GM18951 (cell line): ENCODE measurements at regions not wholly inside any gene's neighbourhood (a gene's known extent, or its start where the extent isn't known, plus 50 kb on each side); places are given as distances from the start of the nearest gene placed in this dataset.

Source experiments
- POLR2A ChIP-seq: IDR thresholded peaks from 4 replicates; pipeline ENCODE4 v1.6.1; 2011; ENCODE audit warnings: mild to moderate bottlenecking; ENCODE audit not compliant: insufficient read length, insufficient read depth; ENCODE audit errors: extremely low read depth
- in situ Hi-C: fragments of 300-500 bp; cut with MboI; formaldehyde crosslinking; loops from one replicate; pipeline ENCODE4 v1.12.0; 2022; ENCODE audit warnings: low sequenced_read_pairs, mixed read lengths, inconsistent platforms; ENCODE audit not compliant: unreplicated experiment

DNA sequence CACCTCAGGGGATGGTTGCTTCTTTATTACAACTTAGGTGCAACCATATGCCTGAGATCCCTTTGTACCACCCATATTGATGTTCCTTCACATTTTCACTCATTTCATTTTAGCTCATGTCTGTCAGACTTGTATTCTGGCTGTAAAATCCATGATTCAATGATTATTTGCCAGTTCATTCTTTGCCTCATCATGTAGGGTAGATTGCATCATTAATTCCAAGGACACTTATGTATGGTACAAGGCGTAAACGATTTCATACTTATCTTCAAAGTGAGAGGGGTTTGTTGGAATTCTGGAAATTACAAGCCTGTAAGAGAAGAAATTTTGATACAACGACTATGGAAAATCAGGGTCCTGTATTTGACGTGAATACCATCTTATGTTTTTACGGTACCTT lies 685.0 kb upstream of the FANCL start:
- no peak for TF ChIP-seq POLR2A
- in situ Hi-C loops: no loop called here

DNA sequence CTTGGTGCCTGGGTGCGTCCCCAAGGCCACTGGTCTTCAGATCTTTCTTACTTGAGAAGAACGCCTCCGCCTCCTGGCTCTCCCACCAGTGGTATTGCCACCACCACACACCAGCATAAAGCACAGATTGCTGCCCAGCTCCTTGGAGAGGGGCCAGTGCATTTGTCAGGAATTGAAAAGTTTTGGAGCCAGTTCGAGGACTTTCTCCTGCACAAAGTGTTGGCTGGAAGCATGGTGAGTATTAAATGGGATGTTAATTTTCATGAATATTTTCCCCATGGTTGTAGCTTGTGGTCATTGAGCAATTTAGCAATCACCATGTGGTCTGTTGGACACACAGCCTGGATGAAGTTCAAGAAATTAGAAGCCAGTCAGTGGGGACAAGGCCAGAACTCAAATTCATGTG lies 684.6 kb upstream of the FANCL start:
- TF ChIP-seq POLR2A: no peak
- in situ Hi-C loops: no loop called here

GRCh38 chr2:58923869-58924268 lies 682.7 kb upstream of the FANCL start:
- TF ChIP-seq POLR2A: no peak
- in situ Hi-C loops: no loop called here

- no peak for TF ChIP-seq POLR2A
- in situ Hi-C loops: no loop called here
Observed at GRCh38 chr2:58922245-58922644, 681.1 kb upstream of the FANCL start.

DNA sequence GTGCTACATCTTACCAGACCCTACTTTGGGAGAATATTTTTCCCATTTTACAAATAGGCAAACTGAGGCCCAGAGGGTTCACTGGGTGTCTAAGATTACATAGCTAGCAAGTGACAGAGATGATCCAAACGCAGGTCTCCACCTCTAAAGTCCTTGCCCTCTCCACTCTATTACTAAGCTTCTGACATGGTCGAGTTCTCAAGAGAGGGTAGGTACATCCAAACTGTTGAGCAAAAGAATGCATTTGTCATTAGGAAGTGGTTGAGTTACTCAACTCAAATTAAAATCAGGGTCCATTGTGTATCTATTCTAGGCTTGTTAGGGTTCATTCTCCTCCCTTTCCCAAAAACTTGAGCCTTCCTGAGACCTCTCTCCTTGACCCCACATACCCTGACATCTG lies 680.6 kb upstream of the FANCL start:
- no peak for TF ChIP-seq POLR2A

DNA sequence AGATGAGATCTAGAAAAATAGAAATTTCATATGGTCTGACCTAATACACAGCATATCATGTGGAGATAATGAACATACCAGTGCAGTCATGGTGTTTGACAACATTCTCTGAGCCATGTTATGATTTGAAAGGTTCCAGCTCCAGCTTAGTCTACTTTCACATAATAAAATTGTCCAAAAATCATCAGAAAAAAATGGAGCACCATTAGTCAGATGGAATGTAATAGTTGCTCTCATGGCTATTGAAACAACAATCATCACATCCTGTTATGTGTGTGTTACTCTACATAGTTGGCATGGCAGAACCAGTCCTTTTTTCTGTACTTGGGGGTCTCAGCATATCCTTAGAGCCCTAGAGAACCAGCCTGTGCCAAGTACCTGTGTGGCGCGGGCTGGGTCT lies 678.9 kb upstream of the FANCL start:
- in situ Hi-C loops: no loop called here
- no peak for TF ChIP-seq POLR2A

More for the DNA sequence above, 680.6 kb upstream of the FANCL start:
- in situ Hi-C loops: no loop called here

DNA sequence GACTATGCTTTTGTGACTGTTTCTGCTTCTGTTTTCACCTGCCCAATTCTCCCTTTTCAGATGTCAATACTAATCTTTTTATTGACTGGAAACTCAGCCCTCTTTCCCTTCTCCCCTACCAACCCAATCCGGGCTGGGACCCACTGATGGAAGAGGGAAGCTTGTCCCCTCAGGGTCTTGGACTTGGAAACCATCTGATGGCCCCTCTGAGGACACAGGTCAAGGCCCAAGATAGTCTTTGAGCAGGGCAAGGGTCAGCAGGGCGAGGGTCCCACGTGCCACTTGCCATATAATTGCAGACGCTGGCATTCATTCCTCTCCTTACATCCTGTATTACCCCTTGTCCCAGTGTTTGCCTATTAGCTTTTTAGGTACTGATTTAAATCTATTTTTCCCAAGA lies 678.2 kb upstream of the FANCL start:
- in situ Hi-C loops: no loop called here
- TF ChIP-seq POLR2A: no peak

- in situ Hi-C loops: no loop called here
- no peak for TF ChIP-seq POLR2A
Observed at GRCh38 chr2:58918141-58918540, 677.0 kb upstream of the FANCL start.

GRCh38 chr2:58917596-58917995 lies 676.5 kb upstream of the FANCL start:
- TF ChIP-seq POLR2A: no peak
- in situ Hi-C loops: no loop called here

DNA sequence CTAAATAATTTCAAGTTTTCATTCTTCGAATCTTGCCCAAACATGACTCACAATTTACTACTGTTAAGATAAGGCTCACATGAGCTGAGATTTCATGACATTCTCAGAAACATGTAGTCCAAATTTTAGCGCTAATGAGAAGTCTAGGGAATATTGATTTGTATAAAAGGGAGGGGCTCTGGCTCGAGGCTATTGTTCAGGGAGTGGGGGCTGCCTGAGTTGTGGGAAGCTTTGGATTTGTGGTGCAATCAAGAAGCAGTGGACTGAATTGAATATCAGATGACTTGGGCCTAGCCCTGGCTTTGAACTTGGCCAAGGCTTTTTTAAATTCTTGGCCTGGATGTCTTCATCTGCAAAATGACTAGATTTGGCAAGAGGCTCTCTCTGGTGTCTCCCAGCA lies 674.9 kb upstream of the FANCL start:
- in situ Hi-C loops: no loop called here
- TF ChIP-seq POLR2A: no peak

DNA sequence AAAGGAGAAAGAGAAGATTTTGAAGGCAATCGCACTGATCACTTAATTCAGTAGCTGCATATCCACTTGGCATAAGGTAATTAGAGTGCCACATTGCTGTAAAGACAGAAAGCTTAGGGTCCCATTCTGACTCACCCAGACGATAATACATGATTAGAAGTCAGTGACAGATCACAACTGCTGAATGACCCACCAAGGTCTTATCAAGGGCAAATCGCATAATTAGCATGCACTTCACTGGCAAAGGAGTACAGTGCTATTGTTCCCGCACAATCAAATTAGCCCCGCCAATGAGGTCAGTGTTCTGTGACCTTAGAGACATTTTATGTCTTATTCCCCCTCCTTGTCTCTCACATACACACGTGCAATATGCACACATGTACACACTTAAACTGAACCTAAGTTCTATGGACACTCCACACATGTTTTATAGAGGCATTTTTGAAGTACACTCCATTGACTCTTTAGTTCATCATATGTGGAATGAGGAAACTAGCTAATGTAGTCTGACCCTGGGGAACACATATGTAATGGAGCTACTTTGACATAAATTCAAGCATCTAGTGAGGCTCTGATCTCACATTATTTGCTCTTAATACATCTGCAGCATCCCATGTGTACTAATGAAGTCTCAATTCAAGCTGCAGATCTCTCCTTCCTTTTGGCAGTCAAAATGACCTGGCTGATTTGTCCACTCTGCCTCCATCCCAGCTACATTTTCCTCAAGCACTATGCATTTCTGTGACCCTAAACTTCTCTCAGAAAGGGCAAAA lies 673.8 kb upstream of the FANCL start:
- in situ Hi-C loops: no loop called here
- no peak for TF ChIP-seq POLR2A

- in situ Hi-C loops: no loop called here
- TF ChIP-seq POLR2A: no peak
Observed at GRCh38 chr2:58913082-58913726, 672.1 kb upstream of the FANCL start.

GRCh38 chr2:58911877-58912276 lies 670.8 kb upstream of the FANCL start:
- no peak for TF ChIP-seq POLR2A
- in situ Hi-C loops: no loop called here

GRCh38 chr2:58908501-58909154 lies 667.5 kb upstream of the FANCL start:
- TF ChIP-seq POLR2A: no peak
- in situ Hi-C loops: no loop called here
